ENCODE measurements at regions not wholly inside any gene's neighbourhood (a gene's known extent, or its start where the extent isn't known, plus 50 kb on each side); places are given as distances from the start of the nearest gene placed in this dataset.

GRCh38 chr18:79579807-79580497 is 99.7 kb upstream of the CTDP1 start:
- H3K4me3 ChIP-seq (ENCODE audit: low read length) = no peak overlapping the region
- no peak for TF ChIP-seq CTCF (conservative IDR thresholded peaks at IDR 0.05; ENCODE audit: low read depth, low read length)
- DNase-seq (ENCODE audit: low read depth) = no peak

- TF ChIP-seq CTCF (conservative IDR thresholded peaks at IDR 0.05; ENCODE audit: low read depth, low read length) = no peak
- DNase-seq (ENCODE audit: low read depth) = no peak
- H3K4me3 ChIP-seq (ENCODE audit: low read length) = no peak overlapping the region
Measured at GRCh38 chr18:79580498-79581171, 99.0 kb upstream of the CTDP1 start.

GRCh38 chr18:79581406-79581805 is 98.2 kb upstream of the CTDP1 start:
- H3K4me3 ChIP-seq (ENCODE audit: low read length) = no peak overlapping the region
- no peak for DNase-seq (ENCODE audit: low read depth)
- no peak for TF ChIP-seq CTCF (conservative IDR thresholded peaks at IDR 0.05; ENCODE audit: low read depth, low read length)

GRCh38 chr18:79581911-79582310 is 97.7 kb upstream of the CTDP1 start:
- DNase-seq (ENCODE audit: low read depth) = no peak
- TF ChIP-seq CTCF (conservative IDR thresholded peaks at IDR 0.05; ENCODE audit: low read depth, low read length) = no peak
- no peak overlapping the region for H3K4me3 ChIP-seq (ENCODE audit: low read length)

- no peak overlapping the region for H3K4me3 ChIP-seq (ENCODE audit: low read length)
- no peak for TF ChIP-seq CTCF (conservative IDR thresholded peaks at IDR 0.05; ENCODE audit: low read depth, low read length)
- DNase-seq (ENCODE audit: low read depth) = no peak
Measured at GRCh38 chr18:79582978-79583377, 96.6 kb upstream of the CTDP1 start.

GRCh38 chr18:79583426-79583825 is 96.2 kb upstream of the CTDP1 start:
- TF ChIP-seq CTCF (conservative IDR thresholded peaks at IDR 0.05; ENCODE audit: low read depth, low read length) = no peak
- no peak overlapping the region for H3K4me3 ChIP-seq (ENCODE audit: low read length)
- DNase-seq (ENCODE audit: low read depth) = no peak

- no peak overlapping the region for H3K4me3 ChIP-seq (ENCODE audit: low read length)
- no peak for TF ChIP-seq CTCF (conservative IDR thresholded peaks at IDR 0.05; ENCODE audit: low read depth, low read length)
- DNase-seq (ENCODE audit: low read depth) = no peak
Measured at GRCh38 chr18:79583984-79584401, 95.6 kb upstream of the CTDP1 start.

Data from retinal pigment epithelial cell (primary cell).